ENCODE measurements at regions not wholly inside any gene's neighbourhood (a gene's known extent, or its start where the extent isn't known, plus 50 kb on each side); places are given as distances from the start of the nearest gene placed in this dataset.

GRCh38 chr1:101379950-101380349, 143.1 kb downstream of the S1PR1 start:
- no peak for TF ChIP-seq CTCF (conservative IDR thresholded peaks at IDR 0.05)
- no peak overlapping the region for H3K27ac ChIP-seq

GRCh38 chr1:101382135-101382534, 145.3 kb downstream of the S1PR1 start:
- TF ChIP-seq CTCF (conservative IDR thresholded peaks at IDR 0.05), result no peak
- H3K27ac ChIP-seq, result no peak overlapping the region

GRCh38 chr1:101388904-101389546, 152.2 kb downstream of the S1PR1 start:
- H3K27ac ChIP-seq, result no peak overlapping the region
- TF ChIP-seq CTCF (conservative IDR thresholded peaks at IDR 0.05), result no peak

- H3K27ac ChIP-seq, result no peak overlapping the region
- TF ChIP-seq CTCF (conservative IDR thresholded peaks at IDR 0.05), result no peak
Observed at GRCh38 chr1:101389547-101389929, 152.7 kb downstream of the S1PR1 start.

- no peak for TF ChIP-seq CTCF (conservative IDR thresholded peaks at IDR 0.05)
- no peak overlapping the region for H3K27ac ChIP-seq
Observed at GRCh38 chr1:101392552-101392951, 155.7 kb downstream of the S1PR1 start.

GRCh38 chr1:101394041-101394440, 157.2 kb downstream of the S1PR1 start:
- H3K27ac ChIP-seq, result no peak overlapping the region
- no peak for TF ChIP-seq CTCF (conservative IDR thresholded peaks at IDR 0.05)

- H3K27ac ChIP-seq, result no peak overlapping the region
- TF ChIP-seq CTCF (conservative IDR thresholded peaks at IDR 0.05), result no peak
Observed at GRCh38 chr1:101399222-101399621, 162.4 kb downstream of the S1PR1 start.

All from VCaP (cell line).